GM18519 (cell line): ENCODE measurements at regions not wholly inside any gene's neighbourhood (a gene's known extent, or its start where the extent isn't known, plus 50 kb on each side); places are given as distances from the start of the nearest gene placed in this dataset.
"Not testable (repeated sequence)": the region's sequence is repeated elsewhere in the genome, so short reads cannot be mapped to it uniquely, and the experiment has no call there.

ENCODE experiments used
- ATAC-seq: cut with Tn5 transposase; IDR thresholded peaks from one replicate; pipeline ENCODE4 v1.9.1; 2021; ENCODE audit warnings: mild to moderate bottlenecking, moderate library complexity; ENCODE audit not compliant: unreplicated experiment, low FRiP score

GRCh38 chr5:107020626-107021025 is 650.1 kb downstream of the EFNA5 start:
- no peak for ATAC-seq

- ATAC-seq: no peak
These were observed 653.1 kb downstream of the EFNA5 start for GRCh38 chr5:107017616-107018015.

DNA sequence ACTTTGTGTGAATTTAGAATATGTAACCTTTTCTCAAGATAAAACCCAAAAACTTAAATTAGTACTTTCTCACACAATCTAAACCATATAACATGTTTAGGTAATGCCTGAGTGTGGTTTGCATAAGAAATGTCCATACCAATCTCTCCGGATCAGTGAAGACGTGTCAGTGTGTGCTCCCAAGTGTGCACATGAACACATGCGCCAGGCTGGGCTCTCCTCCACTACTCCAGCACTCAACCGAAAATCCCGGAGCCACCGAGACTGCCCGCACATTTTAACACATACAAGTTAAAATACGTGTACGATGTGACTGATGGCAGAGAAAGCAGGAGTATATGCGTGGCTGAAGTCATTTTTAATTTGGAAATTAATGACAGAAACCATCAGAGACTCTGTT is 658.4 kb downstream of the EFNA5 start:
- no peak for ATAC-seq

GRCh38 chr5:107011605-107012004 is 659.1 kb downstream of the EFNA5 start:
- no peak for ATAC-seq

DNA sequence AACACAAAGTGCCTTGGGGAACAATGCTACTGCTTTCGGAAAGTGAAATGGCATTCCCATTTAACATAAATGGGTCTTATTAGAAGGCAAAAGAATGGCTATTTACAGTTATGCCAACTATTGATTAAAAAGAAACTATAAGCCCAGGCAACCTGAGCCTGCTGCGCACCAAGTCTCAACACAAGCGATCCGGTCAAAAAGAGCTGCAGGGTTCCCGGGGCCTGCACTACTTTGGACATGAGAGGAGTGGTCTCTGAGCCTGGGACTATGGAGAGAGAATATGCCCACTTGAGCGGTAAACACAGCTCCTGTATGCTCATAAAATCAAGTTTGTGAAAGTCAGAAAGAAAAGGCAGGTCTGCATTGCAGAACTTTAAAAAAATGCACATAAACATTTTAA is 660.7 kb downstream of the EFNA5 start:
- no peak for ATAC-seq

DNA sequence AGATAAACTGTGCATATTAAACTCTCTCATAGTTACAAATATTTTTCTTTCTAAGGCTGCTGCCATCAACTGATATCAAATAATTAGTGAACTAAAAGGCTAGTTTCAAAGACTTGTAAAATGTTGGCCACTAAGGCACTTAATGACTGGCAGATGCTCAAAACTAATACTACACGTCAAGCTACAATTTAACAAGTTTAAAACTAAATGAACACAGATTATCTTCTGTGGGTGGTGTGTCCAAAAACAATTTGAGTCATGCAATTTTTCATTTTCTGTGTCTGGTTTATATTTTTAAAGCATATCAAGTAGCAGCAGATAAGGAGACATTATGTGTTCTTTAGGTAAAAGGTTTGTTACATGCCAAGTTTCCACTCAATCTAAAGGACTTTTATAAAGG is 665.1 kb downstream of the EFNA5 start:
- ATAC-seq: no peak

- no peak for ATAC-seq
These were observed 665.6 kb downstream of the EFNA5 start for GRCh38 chr5:107005161-107005560.

GRCh38 chr5:107002115-107002514 is 668.6 kb downstream of the EFNA5 start:
- ATAC-seq: no peak

- not testable (repeated sequence) for ATAC-seq
These were observed 671.2 kb downstream of the EFNA5 start for GRCh38 chr5:106999506-106999905.

DNA sequence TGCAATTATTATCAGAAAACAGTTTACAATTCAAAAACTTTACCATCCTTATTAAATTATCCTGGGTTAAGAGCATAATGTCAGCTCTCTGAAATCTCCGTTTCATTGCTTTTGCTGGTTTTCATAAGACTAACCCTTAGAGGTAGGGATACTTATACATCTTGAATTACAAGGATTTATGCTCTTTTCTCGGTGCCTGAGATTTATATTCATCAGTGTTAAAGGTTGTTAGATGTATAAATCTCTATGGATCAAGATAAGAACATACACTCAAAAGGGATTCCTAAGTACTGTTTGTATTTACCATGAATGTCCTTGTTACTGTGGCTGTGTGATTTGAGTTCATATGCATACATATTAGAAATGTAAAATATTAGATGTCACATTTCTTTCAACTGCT is 684.7 kb downstream of the EFNA5 start:
- ATAC-seq: no peak

- no peak for ATAC-seq
These were observed 685.6 kb downstream of the EFNA5 start for GRCh38 chr5:106985174-106985573.

DNA sequence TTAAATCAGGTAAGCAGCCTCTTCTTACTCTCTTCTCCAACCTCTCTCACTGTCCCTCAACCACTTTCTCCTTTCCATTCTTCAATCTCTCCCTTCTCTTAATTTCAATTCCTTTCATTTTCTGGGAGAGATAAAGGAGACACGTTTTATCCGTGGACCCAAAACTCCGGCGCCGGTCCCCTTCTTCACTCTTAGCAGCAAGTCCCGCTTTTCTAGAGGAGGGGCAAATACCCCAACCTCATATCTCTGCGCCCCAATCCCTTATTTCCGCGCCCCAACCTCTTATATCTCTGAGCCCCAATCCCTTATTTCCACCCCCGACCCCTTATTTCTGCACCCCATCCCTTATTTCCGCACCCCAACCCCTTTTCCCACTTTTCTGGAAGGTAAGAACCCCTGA is 691.6 kb downstream of the EFNA5 start:
- not testable (repeated sequence) for ATAC-seq

- ATAC-seq: not testable (repeated sequence)
These were observed 692.1 kb downstream of the EFNA5 start for GRCh38 chr5:106978582-106979165.

DNA sequence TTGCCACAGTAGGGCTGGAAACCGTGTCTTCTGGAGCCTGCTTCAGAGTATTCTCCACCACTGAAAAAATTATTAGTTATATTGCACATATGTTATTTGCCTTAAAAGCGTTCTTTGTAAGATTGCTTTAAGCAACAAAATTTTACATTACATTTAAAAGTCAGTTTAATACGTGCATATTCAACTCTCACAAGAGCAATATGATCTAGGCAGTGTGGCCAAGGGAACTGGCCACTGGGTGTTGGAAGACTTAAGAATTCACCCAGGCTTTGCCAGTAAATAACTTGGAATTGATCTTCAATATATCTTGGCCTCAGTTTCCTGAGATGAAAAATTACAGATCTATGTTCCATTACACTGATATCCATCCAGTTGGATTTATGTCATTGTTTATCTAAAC is 694.4 kb downstream of the EFNA5 start:
- no peak for ATAC-seq

DNA sequence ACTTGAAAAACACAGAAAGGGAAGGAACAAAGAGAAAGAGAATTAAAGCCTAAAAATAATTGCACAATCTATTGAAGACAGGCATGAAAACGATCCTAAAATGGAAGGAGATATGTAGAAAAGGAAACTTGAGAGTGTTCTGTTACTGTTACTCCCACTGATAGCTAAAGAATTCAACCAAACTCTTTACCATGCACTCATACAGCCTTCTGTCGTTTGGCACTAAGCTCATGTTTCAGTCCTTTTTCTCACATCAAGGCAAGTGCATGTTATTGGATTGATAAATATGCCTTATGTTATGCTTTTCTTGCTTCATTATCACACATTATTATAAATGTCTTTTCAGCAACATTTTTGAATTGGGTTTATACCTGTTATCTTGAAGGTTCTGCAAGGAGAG is 696.5 kb downstream of the EFNA5 start:
- no peak for ATAC-seq

GRCh38 chr5:106966686-106967315 is 703.9 kb downstream of the EFNA5 start:
- ATAC-seq: no peak

GRCh38 chr5:106964132-106964531 is 706.6 kb downstream of the EFNA5 start:
- ATAC-seq: no peak

DNA sequence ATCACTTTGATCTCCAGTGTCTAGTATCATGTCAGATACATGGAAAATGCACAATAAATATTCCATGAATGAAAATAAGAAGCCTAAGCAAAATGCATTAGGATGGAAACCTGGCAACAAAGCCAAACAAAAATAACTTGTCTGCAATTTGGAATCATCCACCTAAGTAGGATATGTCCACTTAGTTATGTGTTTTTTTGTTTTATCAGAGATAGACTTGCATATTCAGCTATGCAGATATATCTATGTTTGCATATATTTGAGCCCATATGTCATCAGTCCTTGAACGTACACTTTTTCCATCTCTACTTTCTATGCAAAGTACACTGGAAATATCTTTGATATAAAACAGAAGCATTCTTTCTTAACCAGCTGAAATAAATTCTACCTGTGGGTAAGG is 707.1 kb downstream of the EFNA5 start:
- no peak for ATAC-seq

DNA sequence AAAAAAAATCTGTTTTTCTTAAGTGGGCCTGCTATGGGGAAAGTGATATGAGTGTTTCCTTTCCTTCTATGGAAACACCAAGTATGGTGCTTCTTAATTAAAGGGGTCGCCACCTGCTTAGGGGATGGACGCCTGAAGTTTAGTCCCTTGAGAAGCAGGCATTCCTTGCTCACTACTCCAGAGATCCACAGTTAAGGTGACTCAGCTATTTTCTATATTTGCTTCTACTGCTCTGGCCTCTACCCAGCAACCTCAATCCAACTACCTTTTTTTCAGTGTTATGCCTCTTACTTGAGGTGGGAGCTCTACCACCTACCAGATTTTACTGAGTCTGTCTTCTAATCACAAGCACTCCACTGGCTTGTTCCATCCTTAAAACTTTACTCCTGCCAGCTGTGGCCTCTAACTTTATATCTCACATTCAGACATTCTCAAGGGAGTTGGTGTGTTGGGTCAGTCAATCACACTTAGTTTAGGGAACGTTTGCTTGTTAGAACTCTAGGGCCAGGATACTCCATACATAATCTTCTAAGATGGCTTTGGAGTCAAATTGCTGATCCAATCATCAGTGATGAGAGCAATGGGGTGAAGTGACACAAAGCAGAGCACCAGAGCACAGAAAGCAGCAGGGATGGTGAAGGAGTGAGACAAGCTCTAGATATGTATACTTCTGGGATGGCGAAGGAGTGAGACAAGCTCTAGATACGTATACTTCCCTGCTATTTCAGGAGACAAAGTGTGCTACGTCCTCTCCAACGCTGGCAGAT is 708.1 kb downstream of the EFNA5 start:
- no peak for ATAC-seq

DNA sequence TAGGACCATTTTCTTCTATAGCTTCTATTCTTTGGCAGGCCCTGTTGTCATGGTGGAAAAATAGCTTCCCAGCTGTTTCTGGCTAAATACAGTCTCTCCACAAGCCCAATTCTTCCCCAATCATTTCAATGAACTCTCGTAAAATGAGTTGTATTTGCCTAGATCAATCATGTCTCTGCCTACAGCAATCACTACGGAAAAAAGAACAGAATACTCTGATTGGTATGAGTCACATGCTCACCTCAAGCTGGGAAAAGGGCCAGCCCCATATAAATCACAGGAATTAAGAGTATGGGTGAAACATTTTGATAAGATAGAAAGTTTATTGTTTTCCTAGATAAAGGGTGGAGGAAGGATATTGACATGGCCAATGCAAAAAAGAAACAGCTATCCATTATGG is 711.4 kb downstream of the EFNA5 start:
- ATAC-seq: no peak

- no peak for ATAC-seq
These were observed 713.4 kb downstream of the EFNA5 start for GRCh38 chr5:106957336-106957735.

DNA sequence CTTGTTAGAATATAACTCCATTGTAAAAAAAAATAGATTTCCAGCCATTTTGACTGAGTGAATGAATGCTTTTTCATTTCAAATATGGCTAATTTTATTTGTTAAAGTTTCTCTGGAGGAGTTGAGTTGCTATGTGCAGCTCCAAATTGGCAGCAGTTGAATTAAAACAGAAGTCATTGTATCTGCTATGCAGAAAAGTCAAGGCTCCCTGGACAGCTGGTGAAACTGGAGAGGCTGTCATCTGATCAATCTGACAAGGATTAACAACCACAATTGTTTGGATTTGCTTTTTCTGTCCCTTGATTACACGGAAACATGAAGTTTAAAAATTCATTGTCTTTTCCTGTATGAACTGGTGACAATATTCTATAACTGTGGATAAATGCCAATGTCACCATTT is 713.9 kb downstream of the EFNA5 start:
- ATAC-seq: no peak
